Liver (tissue), 3 donors: ENCODE measurements at regions not wholly inside any gene's neighbourhood (a gene's known extent, or its start where the extent isn't known, plus 50 kb on each side); places are given as distances from the start of the nearest gene placed in this dataset.

ENCODE experiments used
- EGR1 ChIP-seq, 2 donors: IDR thresholded peaks; 2 replicates each; pipeline ENCODE4 v1.6.1; 2016 to 2018; ENCODE audit warnings: antibody characterized with exemption in 2 of 2, low read depth in 2 of 2
- FOXA1 ChIP-seq: IDR thresholded peaks from 2 replicates; pipeline ENCODE4 v1.6.1; 2016; ENCODE audit warnings: antibody characterized with exemption
- GABPA ChIP-seq, 2 donors: IDR thresholded peaks in 1 of 2; conservative IDR thresholded peaks in 1 of 2; 2 replicates each; pipeline ENCODE4 v1.6.1; 2016; ENCODE audit warnings: antibody characterized with exemption in 2 of 2, mild to moderate bottlenecking in 1 of 2, moderate library complexity in 1 of 2
- HNF4G ChIP-seq: IDR thresholded peaks from 2 replicates; pipeline ENCODE4 v1.6.1; 2016; ENCODE audit warnings: antibody characterized with exemption
- JUND ChIP-seq, 2 donors: IDR thresholded peaks; 2 replicates each; pipeline ENCODE4 v1.6.1; 2016; ENCODE audit warnings: antibody characterized with exemption in 2 of 2
- RAD21 ChIP-seq, 2 donors: IDR thresholded peaks; 2 replicates each; pipeline ENCODE4 v1.6.1; 2016; ENCODE audit warnings: antibody characterized with exemption in 2 of 2, mild to moderate bottlenecking in 2 of 2
- SP1 ChIP-seq: IDR thresholded peaks from 2 replicates; pipeline ENCODE4 v1.6.1; 2018; ENCODE audit warnings: antibody characterized with exemption, mild to moderate bottlenecking
- TAF1 ChIP-seq: conservative IDR thresholded peaks from 2 replicates; pipeline ENCODE4 v1.6.1; 2016; ENCODE audit warnings: antibody characterized with exemption, mild to moderate bottlenecking
- YY1 ChIP-seq: IDR thresholded peaks from 2 replicates; pipeline ENCODE4 v1.6.1; 2016; ENCODE audit warnings: antibody characterized with exemption, mild to moderate bottlenecking
- TF ChIP-seq, protein P1 (sequence below): fragments of 150-350 bp; IDR thresholded peaks from 2 replicates; pipeline ENCODE4 v1.5.1; 2017; ENCODE audit warnings: improper control_type of control experiment, low read depth, low read length; ENCODE audit not compliant: missing input control
- TF ChIP-seq, protein P2 (sequence below): IDR thresholded peaks from 2 replicates; pipeline ENCODE4 v1.6.1; 2016; ENCODE audit warnings: antibody characterized with exemption, mild to moderate bottlenecking
- TF ChIP-seq, protein P3 (sequence below): IDR thresholded peaks from 2 replicates; pipeline ENCODE4 v1.6.1; 2016; ENCODE audit warnings: antibody characterized with exemption
- TF ChIP-seq, protein P4 (sequence below): IDR thresholded peaks from 2 replicates; pipeline ENCODE4 v1.6.1; 2016; ENCODE audit warnings: antibody characterized with exemption
- donor health status: healthy.
- donor health status: healthy.

DNA sequence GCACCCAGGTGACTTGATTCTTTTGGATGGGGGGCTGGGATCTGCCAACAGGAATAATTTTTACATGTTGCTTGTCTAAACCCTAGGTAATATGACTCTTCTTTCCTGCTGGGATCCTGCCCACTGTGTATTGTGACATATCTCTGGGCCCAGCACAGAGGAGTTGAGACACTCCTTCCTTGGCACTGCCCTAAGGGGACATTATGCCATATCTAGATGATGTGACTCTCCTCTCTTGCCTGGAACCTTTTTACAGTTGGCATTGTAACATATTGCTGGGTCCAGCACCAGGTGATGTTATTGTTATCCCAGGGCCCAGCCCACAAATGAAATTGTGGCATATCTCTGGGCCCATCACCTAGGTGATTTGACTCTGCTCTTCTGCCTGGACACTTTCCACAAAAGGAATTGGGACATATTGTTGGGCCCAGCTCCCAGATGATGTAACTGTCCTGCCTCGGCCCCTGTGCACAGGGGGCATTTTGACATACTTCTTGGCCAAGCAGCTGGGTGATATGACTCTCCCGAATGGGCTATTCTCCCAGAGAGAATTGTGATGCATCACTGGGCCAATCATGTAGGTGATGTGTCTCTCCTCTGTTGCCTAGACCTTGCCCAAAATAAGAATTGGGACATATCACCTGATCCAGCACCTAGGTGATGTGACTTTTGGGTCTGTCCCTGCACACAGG is 1837.7 kb downstream of the TP53TG3F start:
- TF ChIP-seq SP1 (no peak), TAF1 (no peak), RAD21 (IDR thresholded peaks at IDR 0.05) (no peak), JUND (IDR thresholded peaks at IDR 0.05) (no peak), YY1 (no peak), EGR1 (IDR thresholded peaks at IDR 0.05; ENCODE audit: low read depth in 2 of 2) (no peak), HNF4G (no peak), FOXA1 (no peak), GABPA (IDR thresholded peaks at IDR 0.05 in 1 of 2, conservative IDR thresholded peaks at IDR 0.05 in 1 of 2) (no peak)
- TF ChIP-seq, protein P1, sequence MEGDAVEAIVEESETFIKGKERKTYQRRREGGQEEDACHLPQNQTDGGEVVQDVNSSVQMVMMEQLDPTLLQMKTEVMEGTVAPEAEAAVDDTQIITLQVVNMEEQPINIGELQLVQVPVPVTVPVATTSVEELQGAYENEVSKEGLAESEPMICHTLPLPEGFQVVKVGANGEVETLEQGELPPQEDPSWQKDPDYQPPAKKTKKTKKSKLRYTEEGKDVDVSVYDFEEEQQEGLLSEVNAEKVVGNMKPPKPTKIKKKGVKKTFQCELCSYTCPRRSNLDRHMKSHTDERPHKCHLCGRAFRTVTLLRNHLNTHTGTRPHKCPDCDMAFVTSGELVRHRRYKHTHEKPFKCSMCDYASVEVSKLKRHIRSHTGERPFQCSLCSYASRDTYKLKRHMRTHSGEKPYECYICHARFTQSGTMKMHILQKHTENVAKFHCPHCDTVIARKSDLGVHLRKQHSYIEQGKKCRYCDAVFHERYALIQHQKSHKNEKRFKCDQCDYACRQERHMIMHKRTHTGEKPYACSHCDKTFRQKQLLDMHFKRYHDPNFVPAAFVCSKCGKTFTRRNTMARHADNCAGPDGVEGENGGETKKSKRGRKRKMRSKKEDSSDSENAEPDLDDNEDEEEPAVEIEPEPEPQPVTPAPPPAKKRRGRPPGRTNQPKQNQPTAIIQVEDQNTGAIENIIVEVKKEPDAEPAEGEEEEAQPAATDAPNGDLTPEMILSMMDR: no peak
- TF ChIP-seq, protein P2, sequence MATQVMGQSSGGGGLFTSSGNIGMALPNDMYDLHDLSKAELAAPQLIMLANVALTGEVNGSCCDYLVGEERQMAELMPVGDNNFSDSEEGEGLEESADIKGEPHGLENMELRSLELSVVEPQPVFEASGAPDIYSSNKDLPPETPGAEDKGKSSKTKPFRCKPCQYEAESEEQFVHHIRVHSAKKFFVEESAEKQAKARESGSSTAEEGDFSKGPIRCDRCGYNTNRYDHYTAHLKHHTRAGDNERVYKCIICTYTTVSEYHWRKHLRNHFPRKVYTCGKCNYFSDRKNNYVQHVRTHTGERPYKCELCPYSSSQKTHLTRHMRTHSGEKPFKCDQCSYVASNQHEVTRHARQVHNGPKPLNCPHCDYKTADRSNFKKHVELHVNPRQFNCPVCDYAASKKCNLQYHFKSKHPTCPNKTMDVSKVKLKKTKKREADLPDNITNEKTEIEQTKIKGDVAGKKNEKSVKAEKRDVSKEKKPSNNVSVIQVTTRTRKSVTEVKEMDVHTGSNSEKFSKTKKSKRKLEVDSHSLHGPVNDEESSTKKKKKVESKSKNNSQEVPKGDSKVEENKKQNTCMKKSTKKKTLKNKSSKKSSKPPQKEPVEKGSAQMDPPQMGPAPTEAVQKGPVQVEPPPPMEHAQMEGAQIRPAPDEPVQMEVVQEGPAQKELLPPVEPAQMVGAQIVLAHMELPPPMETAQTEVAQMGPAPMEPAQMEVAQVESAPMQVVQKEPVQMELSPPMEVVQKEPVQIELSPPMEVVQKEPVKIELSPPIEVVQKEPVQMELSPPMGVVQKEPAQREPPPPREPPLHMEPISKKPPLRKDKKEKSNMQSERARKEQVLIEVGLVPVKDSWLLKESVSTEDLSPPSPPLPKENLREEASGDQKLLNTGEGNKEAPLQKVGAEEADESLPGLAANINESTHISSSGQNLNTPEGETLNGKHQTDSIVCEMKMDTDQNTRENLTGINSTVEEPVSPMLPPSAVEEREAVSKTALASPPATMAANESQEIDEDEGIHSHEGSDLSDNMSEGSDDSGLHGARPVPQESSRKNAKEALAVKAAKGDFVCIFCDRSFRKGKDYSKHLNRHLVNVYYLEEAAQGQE: no peak
- TF ChIP-seq, protein P3, sequence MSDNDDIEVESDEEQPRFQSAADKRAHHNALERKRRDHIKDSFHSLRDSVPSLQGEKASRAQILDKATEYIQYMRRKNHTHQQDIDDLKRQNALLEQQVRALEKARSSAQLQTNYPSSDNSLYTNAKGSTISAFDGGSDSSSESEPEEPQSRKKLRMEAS: no peak
- TF ChIP-seq, protein P4, sequence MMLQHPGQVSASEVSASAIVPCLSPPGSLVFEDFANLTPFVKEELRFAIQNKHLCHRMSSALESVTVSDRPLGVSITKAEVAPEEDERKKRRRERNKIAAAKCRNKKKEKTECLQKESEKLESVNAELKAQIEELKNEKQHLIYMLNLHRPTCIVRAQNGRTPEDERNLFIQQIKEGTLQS: no peak
